GM23338 (cell line): ENCODE measurements at regions not wholly inside any gene's neighbourhood (a gene's known extent, or its start where the extent isn't known, plus 50 kb on each side); places are given as distances from the start of the nearest gene placed in this dataset.

Experiments
- ATAC-seq: fragments of 200-7000 bp; cut with Tn5 transposase; 3 replicates; pipeline ENCODE4 v1.9.1; 2020
- DNase-seq: peaks from one replicate; pipeline ENCODE4 v3.0.0-alpha.2; 2015; ENCODE audit warnings: low spot score
- H2AFZ ChIP-seq: fragments of 200-600 bp; sonication (generic); 2 replicates; pipeline ENCODE4 v1.8.0; 2016; ENCODE audit warnings: antibody characterized with exemption, mild to moderate bottlenecking, moderate library complexity
- H3F3A ChIP-seq: fragments of 200-600 bp; sonication (generic); replicated peaks from 2 replicates; pipeline ENCODE4 v1.8.0; 2017; ENCODE audit warnings: antibody characterized with exemption, mixed run types, low read depth
- H3K27ac ChIP-seq: fragments of 200-600 bp; sonication (generic); 2 replicates; pipeline ENCODE4 v1.6.1; 2016; ENCODE audit warnings: low read depth
- H3K27me3 ChIP-seq: fragments of 200-600 bp; sonication (generic); 2 replicates; pipeline ENCODE4 v1.8.0; 2016; ENCODE audit warnings: mild to moderate bottlenecking, mixed run types, moderate library complexity; ENCODE audit not compliant: insufficient read depth
- H3K36me3 ChIP-seq: fragments of 200-600 bp; sonication (generic); 2 replicates; pipeline ENCODE4 v1.8.0; 2016; ENCODE audit warnings: mild to moderate bottlenecking; ENCODE audit not compliant: insufficient read depth
- H3K4me1 ChIP-seq: fragments of 200-600 bp; sonication (generic); 2 replicates; pipeline ENCODE4 v1.8.0; 2016; ENCODE audit warnings: mild to moderate bottlenecking, moderate library complexity; ENCODE audit not compliant: insufficient read depth
- H3K4me2 ChIP-seq: fragments of 200-600 bp; sonication (generic); 2 replicates; pipeline ENCODE4 v1.7.1; 2017; ENCODE audit warnings: mixed run types
- H3K4me3 ChIP-seq: fragments of 200-600 bp; sonication (generic); 2 replicates; pipeline ENCODE4 v1.6.1; 2016; ENCODE audit warnings: mixed run types
- H3K79me2 ChIP-seq: fragments of 200-600 bp; sonication (generic); replicated peaks from 2 replicates; pipeline ENCODE4 v1.8.0; 2017; ENCODE audit warnings: mild to moderate bottlenecking; ENCODE audit not compliant: insufficient read depth
- H3K9me2 ChIP-seq: fragments of 200-600 bp; sonication (generic); 2 replicates; pipeline ENCODE4 v1.8.0; 2017; ENCODE audit not compliant: insufficient read depth
- H4K20me1 ChIP-seq: fragments of 200-600 bp; sonication (generic); replicated peaks from 2 replicates; pipeline ENCODE4 v1.8.0; 2017; ENCODE audit warnings: mild to moderate bottlenecking; ENCODE audit not compliant: insufficient read depth
- H3K27ac Mint-ChIP-seq: 2 replicates; pipeline ENCODE4 v1.8.0; 2020; ENCODE audit warnings: inconsistent platforms, mild to moderate bottlenecking, moderate library complexity, mixed read lengths
- H3K27me3 Mint-ChIP-seq: 3 replicates; pipeline ENCODE4 v1.8.0; 2022; ENCODE audit warnings: low read depth, mild to moderate bottlenecking, moderate library complexity, mixed read lengths, inconsistent platforms; ENCODE audit not compliant: insufficient read depth, poor library complexity
- H3K36me3 Mint-ChIP-seq: 3 replicates; pipeline ENCODE4 v1.8.0; 2021; ENCODE audit warnings: low read depth, mild to moderate bottlenecking, inconsistent platforms, moderate library complexity, mixed read lengths
- H3K4me1 Mint-ChIP-seq: 3 replicates; pipeline ENCODE4 v1.8.0; 2020; ENCODE audit warnings: mild to moderate bottlenecking, inconsistent platforms, mixed read lengths
- H3K4me3 Mint-ChIP-seq: 3 replicates; pipeline ENCODE4 v1.8.0; 2021; ENCODE audit warnings: moderate library complexity, mild to moderate bottlenecking, inconsistent platforms, mixed read lengths
- H3K9me3 Mint-ChIP-seq: 3 replicates; pipeline ENCODE4 v1.8.0; 2020; ENCODE audit warnings: moderate library complexity, mild to moderate bottlenecking, inconsistent platforms, mixed read lengths
- ETS1 ChIP-seq: IDR thresholded peaks from 2 replicates; pipeline ENCODE4 v1.6.1; 2016; ENCODE audit warnings: antibody characterized with exemption
- EZH2 ChIP-seq: fragments of 200-600 bp; sonication (generic); IDR thresholded peaks from one replicate; pipeline ENCODE4 v1.8.0; 2017; ENCODE audit warnings: antibody characterized with exemption, mild to moderate bottlenecking, low read depth; ENCODE audit not compliant: unreplicated experiment
- EZH2phosphoT487 ChIP-seq: fragments of 200-600 bp; sonication (generic); IDR thresholded peaks from one replicate; pipeline ENCODE4 v1.8.1; 2018; ENCODE audit warnings: antibody characterized with exemption; ENCODE audit not compliant: unreplicated experiment
- JUNB ChIP-seq: IDR thresholded peaks from one replicate; pipeline ENCODE4 v1.6.1; 2016; ENCODE audit warnings: antibody characterized with exemption; ENCODE audit not compliant: unreplicated experiment
- NANOG ChIP-seq: IDR thresholded peaks from 2 replicates; pipeline ENCODE4 v1.6.1; 2016; ENCODE audit warnings: antibody characterized with exemption, borderline replicate concordance
- POLR2AphosphoS5 ChIP-seq: IDR thresholded peaks from 2 replicates; pipeline ENCODE4 v1.6.1; 2016; ENCODE audit warnings: antibody characterized with exemption, low read depth
- REST ChIP-seq: IDR thresholded peaks from one replicate; pipeline ENCODE4 v1.6.1; 2018; ENCODE audit warnings: antibody characterized with exemption; ENCODE audit not compliant: unreplicated experiment
- STAT1 ChIP-seq: IDR thresholded peaks from one replicate; pipeline ENCODE4 v1.6.1; 2016; ENCODE audit warnings: antibody characterized with exemption; ENCODE audit not compliant: unreplicated experiment
- ZNF331 ChIP-seq: fragments of 250-450 bp; sonication (Bioruptor Pico); IDR thresholded peaks from 2 replicates; pipeline ENCODE4 v1.5.0; 2020; ENCODE audit warnings: low read depth, mild to moderate bottlenecking, moderate library complexity
- ZNF462 ChIP-seq: fragments of 250-450 bp; sonication (Bioruptor Pico); IDR thresholded peaks from 2 replicates; pipeline ENCODE4 v1.5.0; 2020; ENCODE audit warnings: mild to moderate bottlenecking, moderate library complexity

GRCh38 chr2:198371329-198371728 lies 566.9 kb downstream of the PLCL1 start:
- H4K20me1 ChIP-seq: no peaks in the 10 kb centered on the region
- H3K4me2 ChIP-seq: no peak overlapping the region
- H3F3A ChIP-seq: no peaks in the 10 kb centered on the region
- H3K36me3 ChIP-seq: no peaks in the 10 kb centered on the region
- Mint-ChIP-seq H3K4me3 (no peak overlapping the region), H3K27ac (no peak overlapping the region), H3K9me3 (no peaks in the 10 kb centered on the region), H3K4me1 (peaks cover 4% of the 10 kb centered on the region; the same call in 1 of the 3 replicates), H3K36me3 (no peaks in the 10 kb centered on the region), H3K27me3 (peaks cover 1% of the 10 kb centered on the region)
- no peak for TF ChIP-seq STAT1
- no peak for TF ChIP-seq NANOG
- no peak for TF ChIP-seq EZH2
- TF ChIP-seq POLR2AphosphoS5: no peak
- TF ChIP-seq EZH2phosphoT487: no peak
- no peak for TF ChIP-seq ZNF331
- no peak for TF ChIP-seq ZNF462 (CRISPR knock-in tag)
- no peak for TF ChIP-seq JUNB
- no peak for TF ChIP-seq ETS1
- TF ChIP-seq REST: no peak
- H3K4me1 ChIP-seq: no peaks in the 10 kb centered on the region
- no peak overlapping the region for H2AFZ ChIP-seq
- no peaks in the 10 kb centered on the region for H3K9me2 ChIP-seq
- no peaks in the 10 kb centered on the region for H3K79me2 ChIP-seq
- ATAC-seq (no peak), DNase-seq (no peak)
- no peak overlapping the region for H3K4me3 ChIP-seq
- no peaks in the 10 kb centered on the region for H3K27me3 ChIP-seq
- H3K27ac ChIP-seq: no peak overlapping the region
